Adrenal gland (tissue), 5 donors: ENCODE measurements at regions not wholly inside any gene's neighbourhood (a gene's known extent, or its start where the extent isn't known, plus 50 kb on each side); places are given as distances from the start of the nearest gene placed in this dataset.

Experiments used
- CTCF ChIP-seq, 6 experiments: fragments of 450-650 bp in 4 of 6; fragments of 200-600 bp in 2 of 6; sonication (generic) in 1 of 6; IDR thresholded peaks; 1 replicate in 5 of 6; 2 replicates in 1 of 6; pipeline versions ENCODE4 v1.5.1 to v1.8.0; 2016 to 2021; ENCODE audit warnings: antibody characterized with exemption in 6 of 6, mild to moderate bottlenecking in 2 of 6, moderate library complexity in 1 of 6
- POLR2A ChIP-seq, 2 donors: fragments of 450-650 bp; IDR thresholded peaks; one replicate each; pipeline ENCODE4 v1.6.1; 2017; ENCODE audit warnings: antibody characterized with exemption in 2 of 2, mild to moderate bottlenecking in 2 of 2, moderate library complexity in 1 of 2
- donor health status: DM: no; HTN: no; CAD: no.

GRCh38 chr3:6282918-6283317 lies 578.0 kb upstream of the GRM7 start:
- TF ChIP-seq POLR2A (IDR thresholded peaks at IDR 0.05), result no peak
- TF ChIP-seq CTCF (IDR thresholded peaks at IDR 0.05), result no peak
